ENCODE measurements at regions not wholly inside any gene's neighbourhood (a gene's known extent, or its start where the extent isn't known, plus 50 kb on each side); places are given as distances from the start of the nearest gene placed in this dataset.

DNA sequence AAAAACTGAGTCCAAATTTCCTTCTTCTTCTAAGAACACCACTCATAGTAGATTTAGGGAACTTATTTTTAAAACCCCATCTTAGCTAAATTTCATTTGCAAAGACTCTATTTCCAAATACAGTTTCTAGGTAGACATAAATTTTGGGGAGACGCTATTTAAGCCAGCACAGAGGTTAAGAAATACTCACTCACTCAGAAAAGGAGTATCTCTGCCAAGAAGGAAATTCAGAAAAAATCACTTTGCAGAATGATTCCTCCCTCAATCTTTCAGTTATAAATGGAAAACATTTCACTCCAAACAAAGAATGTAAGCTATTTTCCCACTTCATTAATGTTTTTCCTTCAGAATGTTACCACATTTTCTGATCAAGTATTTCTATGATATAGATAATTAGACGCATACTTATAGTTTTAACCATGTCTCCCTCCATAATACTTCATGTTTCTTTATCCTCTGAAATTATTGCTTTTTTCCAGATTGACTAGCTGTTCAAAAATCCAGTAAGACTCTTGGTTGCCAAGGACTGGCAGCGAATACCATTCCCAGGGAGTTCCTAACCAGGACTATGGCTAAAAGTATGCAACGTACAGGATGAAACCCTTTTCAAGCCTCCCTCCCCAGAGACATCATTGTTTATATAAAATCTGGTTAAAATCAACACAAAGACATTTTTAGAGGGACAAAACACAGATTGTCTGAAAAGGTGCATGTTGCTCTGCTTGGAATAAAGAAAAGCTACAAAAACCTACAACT is 52.5 kb upstream of the RXFP2 start:
- DNase-seq (ENCODE audit: low read depth in 2 of 2) = no peak
